Islet of Langerhans (tissue), 1 donor: ENCODE measurements at regions not wholly inside any gene's neighbourhood (a gene's known extent, or its start where the extent isn't known, plus 50 kb on each side); places are given as distances from the start of the nearest gene placed in this dataset.

Experiments
- FAIRE-seq: peaks from one replicate; lab custom pipeline; 2011; peaks lifted over from hg19 to GRCh38; lab: Jason Lieb, UNC

DNA sequence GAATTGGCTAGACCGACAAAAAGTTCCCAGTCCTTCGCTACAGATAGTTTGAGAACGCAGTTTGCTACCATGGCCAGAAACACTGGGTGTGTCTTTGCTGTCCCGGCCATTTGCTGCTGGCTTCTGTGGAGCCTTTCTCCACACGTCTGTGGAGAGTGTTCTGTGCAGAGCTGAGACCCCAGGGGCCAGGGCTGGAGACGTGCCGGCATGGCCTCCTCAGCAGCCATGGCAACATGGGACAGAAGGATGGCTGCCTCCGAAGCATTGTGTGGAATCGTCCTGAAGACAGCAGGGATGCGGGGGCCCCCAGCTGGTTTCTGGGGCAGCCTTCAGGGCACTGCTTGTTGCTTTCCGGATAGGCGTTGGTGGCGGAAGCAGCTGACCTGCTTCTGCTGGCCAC lies 142.8 kb downstream of the GADD45G start:
- no peak for FAIRE-seq

DNA sequence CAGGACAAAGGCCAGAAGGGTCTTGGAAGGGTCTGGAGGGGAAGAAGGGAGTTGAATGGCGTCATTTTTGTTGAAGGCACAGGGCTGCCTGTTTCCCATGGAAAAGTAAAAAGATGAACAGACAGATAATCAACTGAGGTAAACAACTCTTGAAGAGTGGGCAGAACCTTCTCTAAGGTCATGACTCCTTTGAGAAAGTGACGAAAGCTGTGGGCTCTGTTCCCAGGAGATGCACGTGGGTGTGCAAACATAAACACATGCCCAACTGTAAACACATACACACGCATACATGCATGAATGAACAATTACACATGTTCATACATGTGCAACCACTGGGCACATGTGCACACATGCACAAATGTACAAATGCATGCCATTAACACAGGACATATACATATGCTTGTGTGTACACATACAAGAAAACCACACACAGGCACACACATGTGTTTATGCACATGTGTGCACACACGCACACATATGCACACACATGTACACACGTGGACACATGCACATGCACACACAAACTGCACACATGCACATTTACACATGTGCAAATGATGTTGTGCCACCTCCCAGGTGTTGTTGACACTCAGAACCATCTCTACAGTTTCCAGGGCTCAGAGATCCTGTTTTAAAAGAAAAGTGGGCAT lies 143.3 kb downstream of the GADD45G start:
- no peak for FAIRE-seq

DNA sequence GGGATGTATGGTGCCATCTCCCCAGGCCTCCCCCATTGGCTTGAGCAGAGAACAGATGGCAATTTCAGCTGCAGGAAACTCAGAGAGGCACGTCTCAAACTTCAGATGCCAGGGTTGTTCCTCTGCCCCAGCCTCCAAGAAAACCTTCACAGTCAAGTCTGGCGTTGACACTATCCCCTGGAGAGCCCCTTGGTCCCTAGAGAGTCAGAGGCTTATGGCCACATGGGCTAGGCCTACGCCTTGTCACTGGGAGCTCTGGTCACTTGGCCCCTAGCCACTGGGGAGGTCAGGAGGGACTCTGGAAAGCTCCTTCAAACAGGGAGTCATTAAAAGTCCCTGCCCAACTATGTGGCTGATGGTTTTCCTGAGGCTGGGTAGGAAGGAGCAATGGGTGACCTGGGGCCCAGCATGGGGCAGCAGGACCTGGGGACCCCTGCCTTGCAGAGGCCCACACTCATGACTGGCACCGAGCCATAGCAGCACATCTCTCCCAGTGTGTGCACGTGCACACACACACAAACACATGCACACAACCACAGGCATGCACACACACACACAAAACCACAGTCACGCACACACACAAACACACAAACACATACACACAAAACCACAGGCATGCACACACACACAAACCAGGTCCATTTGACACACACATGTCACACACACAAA lies 144.2 kb downstream of the GADD45G start:
- no peak for FAIRE-seq

DNA sequence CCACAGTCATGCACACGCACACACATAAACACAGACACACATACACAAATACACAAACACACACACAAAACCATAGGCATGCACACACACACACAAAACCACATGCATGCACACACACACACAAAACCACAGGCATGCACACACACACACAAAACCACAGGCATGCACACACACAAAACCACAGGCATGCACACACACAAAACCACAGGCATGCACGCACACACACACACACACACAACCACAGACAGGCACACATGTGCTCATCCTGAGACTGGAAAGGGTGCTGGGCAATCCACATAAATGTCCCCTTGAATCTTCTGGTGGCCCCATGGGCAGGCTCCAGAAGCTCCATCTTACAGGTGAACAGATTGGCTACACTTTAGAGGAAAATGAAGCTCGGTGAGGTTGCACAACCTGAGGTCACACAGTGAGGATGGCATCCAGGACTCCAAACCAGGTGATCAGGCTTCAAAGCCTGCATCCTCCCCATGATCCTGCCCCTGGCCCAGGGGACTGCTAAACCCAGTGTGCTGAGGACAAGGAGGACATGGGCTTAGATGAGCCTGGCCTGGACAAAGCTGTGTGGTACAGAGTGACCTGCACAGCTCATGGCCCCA lies 144.8 kb downstream of the GADD45G start:
- no peak for FAIRE-seq

DNA sequence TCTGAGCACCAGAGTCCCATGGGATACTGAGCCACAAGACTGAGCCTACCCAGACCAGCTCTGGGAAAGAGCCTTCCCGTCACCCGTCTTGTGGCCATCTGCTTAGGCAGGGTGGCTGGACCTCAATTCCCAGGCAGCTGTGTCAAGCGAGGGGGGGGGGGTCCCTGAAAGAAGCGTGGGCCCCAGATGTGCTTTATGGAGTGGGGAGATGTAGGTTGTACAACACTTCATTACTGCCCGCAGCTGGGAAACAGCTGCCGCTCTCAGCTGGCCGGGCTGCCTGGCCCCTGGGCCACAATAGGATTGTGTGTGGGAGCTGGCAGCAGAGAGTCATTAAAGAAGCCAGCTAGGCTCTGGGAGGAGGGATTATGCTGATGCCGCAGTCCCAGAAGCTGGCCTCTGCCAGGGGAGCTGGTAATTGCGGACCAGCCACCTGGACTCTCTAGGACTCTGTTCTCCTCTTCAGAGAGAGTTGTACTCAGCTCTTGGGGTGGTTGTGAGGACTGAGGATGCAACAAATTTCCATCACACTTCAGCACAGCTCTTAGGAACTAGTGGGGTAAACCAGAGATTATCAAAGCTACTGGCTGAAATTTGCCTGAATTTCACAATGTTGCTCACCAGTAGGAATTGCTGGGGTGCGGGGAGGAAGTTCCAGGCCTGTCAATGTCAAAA lies 145.4 kb downstream of the GADD45G start:
- no peak for FAIRE-seq

DNA sequence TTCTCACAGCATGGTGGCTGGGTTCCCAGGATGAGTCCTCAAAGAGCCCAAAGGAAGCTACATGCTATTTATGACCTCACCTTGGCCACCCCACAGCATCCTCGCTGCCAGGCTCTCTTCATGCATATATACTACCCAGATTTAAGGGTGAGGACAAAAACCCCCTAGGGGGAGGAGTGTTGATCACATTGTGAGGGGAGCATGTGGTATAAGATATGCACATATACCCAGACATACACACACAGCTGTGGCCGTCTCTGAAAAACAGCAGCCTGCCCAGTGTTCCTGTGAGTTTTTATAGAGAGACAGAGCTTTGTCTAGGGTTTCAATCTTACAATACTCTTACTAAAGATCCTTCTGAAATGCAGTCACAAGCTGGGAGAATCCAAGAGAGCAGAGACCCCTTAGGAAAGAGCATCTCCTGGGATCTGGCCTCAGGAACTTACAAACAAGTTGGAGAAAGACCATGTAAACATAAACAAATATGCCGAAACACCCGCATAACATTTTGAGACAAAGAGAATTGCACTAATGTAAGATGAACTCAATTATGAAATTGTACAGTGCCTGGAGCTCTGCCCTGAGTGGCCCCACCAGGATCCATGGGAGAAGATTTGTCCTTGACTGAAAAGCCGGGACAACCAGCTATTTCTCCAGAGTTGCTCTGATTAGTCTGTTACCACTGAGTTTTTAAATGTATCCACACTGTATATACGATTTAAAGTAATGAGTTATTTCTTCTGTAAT lies 146.4 kb downstream of the GADD45G start:
- FAIRE-seq, result no peak

DNA sequence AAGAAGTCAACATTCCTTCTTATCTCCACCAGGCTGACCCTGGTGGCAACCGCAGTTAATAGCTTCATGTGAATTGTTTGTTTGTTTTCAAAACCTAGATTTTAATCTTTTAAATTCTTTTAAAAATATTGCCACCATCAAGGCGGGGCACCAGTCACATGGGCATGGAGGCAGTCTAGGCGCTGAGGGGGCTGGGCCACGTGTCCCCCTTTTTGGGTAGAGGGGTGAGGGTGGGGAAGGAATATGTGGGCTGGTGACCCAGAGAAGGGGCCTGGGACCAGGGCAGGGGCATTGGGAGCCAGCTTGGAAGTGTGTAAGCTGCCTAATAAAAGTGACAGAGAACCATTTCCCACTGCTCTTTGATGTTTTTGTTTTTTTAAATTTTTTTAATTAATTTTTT lies 147.3 kb downstream of the GADD45G start:
- no peak for FAIRE-seq

DNA sequence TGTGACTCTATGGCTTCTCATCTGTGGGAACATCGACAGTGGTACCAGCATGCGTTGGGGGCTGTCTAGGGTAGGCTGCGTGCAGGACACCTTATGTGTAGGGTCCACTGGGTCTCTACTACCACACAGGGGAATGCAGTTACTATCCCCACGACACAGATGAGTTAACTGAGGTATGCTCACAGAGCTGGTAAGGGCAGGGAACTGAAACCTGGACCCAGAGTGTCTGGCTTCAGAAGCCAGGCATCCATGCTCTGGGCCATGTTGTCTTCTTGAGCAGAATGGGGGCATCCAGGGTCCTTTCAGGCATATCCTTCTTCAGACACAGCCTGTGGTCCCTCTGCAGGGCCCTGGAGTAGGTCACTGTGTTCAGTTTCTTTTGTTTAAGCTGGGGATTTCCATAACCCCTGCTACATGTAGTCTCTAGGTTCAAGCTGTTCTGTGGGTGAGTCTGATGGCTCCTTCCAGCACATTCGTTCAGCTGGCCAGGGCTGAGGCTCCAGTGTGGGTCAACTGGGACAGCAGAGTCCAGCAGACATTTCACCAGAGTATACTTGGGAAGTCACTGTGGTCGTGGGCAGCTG lies 148.8 kb downstream of the GADD45G start:
- FAIRE-seq, result no peak

DNA sequence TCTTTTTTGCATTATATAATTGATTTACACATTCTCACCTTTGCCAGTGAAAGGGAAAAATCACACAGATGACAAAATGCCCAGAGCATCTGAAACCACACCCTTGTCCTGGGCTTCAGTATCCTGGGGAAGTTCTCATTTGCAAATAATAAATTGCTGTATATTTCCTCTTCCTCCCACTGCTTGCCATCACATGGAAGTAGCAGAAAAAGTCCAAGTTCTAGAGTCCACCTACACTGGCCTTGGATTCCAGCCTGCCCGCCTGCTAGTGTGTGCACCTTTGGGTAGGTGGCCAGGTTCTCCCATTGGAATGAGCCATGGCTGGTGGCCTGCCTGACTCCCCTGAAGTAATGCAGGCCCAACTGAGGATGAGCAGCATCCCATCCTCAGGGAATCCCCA lies 149.4 kb downstream of the GADD45G start:
- no peak for FAIRE-seq

DNA sequence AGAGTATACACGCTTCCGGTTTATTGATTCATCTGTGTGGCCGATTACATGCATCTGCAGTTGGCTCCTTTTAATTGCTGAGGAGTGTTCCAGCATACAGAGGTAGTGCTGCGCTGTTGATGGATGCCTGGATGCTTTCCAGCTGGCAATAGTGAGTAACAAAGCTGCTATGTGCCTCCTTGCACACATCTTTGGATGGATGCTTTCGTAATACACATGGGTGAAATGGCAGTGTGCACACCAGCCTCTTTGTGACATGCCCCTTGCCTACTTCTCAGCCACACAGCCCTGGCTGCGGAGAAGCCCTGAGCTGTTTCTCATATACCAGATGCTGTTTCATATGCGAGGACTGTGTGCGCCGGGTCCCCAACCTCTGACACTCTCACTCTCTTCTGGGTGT lies 151.0 kb downstream of the GADD45G start:
- FAIRE-seq, result peak; percentile 66

DNA sequence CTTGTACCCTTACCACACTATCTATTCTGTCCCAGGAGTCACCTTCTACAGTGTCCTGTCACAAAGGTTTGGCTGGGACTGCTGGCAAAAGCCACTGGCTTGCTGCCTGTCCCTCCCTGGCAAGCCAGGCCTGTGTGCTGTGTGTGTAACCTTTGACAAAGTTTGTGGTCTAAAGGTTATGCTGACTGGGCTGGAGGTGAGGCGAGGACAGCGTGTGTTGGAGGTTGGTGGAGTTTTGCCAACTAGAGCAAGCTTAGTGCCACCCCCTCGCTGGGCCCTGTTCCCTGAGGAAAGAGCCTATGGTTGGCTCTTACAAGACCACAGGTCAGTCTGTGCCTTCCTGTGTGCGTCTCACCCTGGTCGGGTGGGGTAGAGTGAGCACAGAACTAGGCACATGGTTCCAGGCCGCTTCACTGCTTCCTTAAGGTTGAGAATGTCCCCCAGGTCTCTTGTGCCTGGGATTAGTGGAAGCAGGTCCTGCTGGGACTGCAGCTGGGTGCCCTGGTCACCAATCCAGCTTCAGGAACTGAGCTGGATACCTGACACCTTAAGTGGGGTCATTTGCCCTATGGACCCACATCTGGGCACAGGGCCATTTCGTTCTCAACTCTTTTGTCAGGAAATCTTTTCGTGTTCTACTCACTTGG lies 152.2 kb downstream of the GADD45G start:
- no peak for FAIRE-seq

DNA sequence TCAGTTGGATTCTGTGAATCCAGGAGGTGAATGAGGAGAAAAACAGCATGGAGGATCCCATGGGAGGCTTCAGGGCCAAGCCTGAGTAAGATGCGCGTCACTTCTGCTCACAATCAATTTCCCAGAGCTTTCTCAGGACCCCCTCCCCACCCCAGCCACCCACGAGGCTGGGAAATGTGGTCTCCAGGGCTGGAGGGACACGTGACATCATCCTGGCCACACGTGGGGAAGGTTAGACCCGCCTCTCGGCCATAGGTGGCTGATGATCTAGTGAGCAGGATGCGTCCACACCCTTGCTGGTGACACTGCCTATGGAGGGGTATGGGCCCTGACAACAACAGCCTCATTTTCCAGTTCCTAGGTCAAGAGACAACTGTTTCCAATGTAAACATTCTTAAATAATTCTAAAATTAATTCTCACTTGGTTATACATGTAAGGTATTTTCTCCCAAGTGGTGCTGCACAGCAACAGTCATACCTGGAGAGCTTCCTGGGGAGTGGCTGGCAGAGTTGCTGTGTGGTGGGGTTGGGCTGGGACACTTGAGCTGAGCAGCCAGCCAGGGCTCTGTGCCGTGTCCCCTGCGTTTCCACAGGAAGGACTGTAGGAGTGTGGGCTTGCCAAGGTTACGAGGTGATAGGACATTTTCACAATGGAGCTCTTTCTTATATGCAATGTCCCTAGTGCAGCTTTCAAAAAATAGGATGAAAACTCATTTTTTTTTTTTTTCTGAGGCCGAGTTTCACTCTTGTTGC lies 153.1 kb downstream of the GADD45G start:
- no peak for FAIRE-seq

DNA sequence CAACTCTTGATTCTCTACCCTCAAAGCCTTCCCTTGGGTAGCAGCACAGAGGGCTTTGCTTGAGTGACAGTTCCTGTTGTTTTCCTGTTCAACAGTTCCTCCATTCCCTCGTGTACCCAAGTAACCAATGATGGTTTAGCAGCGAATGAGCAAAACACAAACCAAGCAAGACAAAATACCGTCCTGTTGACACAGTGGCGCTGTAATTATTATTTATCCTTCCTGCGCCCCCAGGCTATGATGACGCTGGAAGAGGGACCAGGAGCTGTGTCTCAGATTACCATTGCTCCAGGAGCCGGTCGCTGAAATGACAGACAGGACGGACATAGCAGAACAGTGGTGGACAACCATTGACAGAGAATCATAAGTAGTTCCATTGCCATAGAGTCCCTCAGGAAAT lies 154.8 kb downstream of the GADD45G start:
- FAIRE-seq, result no peak

DNA sequence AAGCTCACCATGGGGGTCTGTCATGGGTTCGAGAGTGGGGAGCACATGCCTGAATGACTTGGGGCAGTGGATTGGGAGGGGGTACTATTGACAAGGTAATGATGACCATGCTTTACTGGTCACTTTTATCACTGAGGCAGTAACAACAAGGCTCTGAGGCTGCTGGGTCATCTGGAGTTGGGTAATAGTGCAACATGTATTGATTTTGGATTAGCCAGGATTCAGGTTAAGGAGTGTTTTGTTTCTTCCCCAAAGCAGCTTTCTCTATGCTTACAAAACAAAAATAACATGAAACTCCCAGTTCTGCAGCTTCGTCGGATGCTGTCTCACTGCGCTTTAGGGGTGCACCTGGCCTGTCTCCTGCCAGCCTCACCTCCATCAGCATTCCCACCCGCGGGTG lies 155.3 kb downstream of the GADD45G start:
- FAIRE-seq, result no peak

DNA sequence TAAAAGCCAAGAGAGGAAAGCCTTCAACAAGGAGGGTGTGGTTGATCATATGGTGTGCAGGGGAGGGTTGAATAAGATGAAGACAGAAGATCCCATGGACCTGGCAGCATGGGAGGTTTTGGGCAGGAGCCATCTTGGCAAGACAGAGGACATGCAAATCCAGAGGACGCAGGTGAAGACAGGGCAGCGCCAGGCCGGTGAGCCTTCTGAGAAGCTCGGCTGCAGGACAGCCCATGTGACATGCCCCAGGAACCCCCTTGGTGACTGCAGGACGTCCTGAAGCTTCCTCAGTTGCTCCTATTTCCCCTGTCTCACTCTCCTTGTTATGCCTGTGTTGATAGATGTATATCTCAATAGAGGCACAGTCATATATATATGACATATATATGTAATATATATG lies 159.4 kb downstream of the GADD45G start:
- FAIRE-seq, result no peak

DNA sequence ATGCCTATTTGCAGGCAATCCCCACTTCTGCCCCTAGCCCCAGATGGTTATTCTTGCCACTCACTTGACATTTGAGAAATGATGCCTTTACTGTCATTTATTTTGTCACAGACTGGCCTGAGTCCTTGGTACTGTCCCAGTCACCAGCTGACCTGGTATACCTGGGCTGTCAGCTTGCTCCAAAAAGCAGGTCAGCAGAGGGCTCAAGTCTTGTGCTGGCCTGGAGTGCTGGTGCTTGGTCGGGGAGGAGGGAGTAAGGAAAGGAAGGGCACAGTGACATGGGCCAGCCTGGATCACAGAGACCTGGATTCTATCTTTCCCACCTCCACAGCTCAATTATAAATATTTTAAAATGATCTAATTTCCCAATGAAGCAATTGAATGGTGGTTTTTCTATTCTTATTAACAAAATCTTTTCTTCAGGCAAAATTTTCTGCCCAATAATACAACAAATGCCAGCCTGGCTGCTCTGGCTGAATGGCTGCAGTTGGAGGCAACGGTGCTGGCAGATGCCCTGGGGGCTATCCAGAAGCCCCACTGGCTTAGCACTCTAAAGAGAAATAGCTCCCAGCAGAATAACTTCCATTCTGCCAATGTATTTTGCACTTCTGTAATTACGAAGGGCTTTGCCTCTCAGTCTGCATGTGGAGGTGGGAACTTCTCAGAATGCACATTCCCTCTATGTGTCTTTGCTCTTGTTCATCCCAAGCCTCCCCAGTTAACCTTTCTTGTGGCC lies 160.6 kb downstream of the GADD45G start:
- FAIRE-seq, result no peak

DNA sequence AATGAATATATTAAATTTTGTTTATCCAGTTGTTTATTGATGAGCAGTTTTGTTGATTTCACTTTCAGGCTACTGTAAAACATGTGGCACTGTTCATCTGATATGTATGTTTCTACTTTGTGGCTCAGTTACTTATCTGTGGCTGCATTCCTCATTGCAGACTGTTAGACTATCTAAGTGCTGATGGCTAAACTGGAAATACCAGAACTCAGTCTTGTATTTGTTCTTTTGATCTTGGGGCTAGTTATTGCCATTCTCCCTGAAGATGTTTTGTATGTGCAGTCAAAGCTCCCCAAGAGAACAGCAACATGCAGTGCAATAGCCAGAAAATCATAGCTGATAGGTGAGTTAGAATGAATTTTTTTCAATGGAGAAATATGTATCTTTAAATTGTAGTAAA lies 162.2 kb downstream of the GADD45G start:
- no peak for FAIRE-seq

DNA sequence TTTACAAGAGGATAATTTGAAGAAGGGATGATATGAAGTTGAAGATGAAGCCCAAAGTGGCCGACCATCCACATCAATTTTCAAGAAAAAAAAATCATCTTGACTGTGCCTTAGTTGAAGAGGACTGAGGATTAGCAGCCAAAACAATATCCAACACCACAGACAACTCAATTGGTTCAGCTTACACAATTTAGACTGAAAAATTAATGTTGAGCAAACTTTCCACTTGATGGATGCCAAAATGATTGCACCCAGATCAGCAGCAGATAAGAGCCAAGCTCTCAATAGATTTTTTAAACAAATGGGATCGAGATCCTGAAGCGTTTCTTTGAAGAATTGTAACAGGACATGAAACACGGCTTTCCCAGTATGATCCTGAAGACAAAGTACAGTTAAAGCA lies 163.2 kb downstream of the GADD45G start:
- no peak for FAIRE-seq

DNA sequence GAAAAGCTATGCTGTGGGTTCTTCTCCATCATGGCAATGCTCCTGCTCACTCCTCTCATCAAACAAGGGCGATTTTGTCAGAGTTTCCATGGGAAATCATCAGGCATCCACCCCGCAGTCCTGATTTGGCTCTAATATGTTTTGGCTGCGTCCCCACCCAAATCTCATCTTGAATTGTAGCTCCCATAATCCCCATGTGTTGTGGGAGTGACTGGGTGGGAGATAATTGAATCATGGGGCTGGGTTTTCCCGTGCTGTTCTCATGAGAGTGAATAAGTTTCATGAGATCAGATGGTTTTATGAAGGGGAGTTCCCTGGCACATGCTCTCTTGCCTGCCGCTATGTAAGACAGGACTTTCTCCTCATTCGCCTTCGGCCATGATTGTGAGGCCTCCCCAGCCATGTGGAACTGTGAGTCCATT lies 163.8 kb downstream of the GADD45G start:
- FAIRE-seq, result no peak

DNA sequence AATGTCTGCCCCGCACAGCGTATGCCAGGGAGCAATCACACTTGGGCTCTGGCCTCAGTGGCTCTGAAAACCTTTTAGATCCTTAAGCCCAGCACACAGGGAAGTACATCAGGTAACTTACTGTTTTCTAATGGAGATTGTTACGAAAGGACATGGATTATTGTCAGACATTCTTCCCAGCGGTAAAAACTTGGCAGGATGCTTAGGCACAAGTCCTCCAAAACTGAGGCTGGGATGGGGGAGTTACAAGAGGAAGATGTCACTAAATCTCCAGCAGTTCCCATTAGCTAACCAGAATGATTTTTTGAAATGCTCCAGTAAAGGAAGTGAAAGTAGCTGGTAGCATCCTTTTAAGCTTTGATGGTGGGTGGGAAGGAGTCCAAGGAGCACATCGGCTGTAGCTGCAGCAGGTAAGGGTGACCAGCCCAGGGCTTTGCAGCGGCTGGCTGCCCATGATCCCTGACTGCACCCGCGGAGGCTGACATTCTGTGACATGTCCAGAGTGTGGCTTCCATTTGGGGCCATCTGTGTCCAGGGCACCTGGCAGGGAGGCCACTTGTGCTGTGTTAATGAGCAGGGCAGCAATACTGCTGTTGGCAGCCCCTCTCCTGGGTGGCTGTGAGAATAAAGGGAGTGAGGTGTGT lies 165.8 kb downstream of the GADD45G start:
- FAIRE-seq, result no peak
